ENCODE measurements at regions not wholly inside any gene's neighbourhood (a gene's known extent, or its start where the extent isn't known, plus 50 kb on each side); places are given as distances from the start of the nearest gene placed in this dataset.

- Histone ChIP-seq H3K79me2 (ENCODE audit: insufficient read depth, low read depth, low read length) (no peaks in the 10 kb centered on the region), H3K4me2 (ENCODE audit: low read length) (no peak overlapping the region), H3K9me3 (ENCODE audit: low read length) (no peaks in the 10 kb centered on the region), H2AFZ (ENCODE audit: low read length) (no peak overlapping the region), H4K20me1 (ENCODE audit: insufficient read depth, low read length) (no peaks in the 10 kb centered on the region), H3K36me3 (ENCODE audit: insufficient read depth, low read length) (no peaks in the 10 kb centered on the region), H3K27ac (ENCODE audit: low read depth, low read length, poor library complexity, severe bottlenecking) (no peak overlapping the region), H3K9me2 (ENCODE audit: insufficient read depth, low read length) (no peaks in the 10 kb centered on the region), H3K4me3 (ENCODE audit: low read depth, low read length, poor library complexity, severe bottlenecking) (no peak overlapping the region), H3K4me1 (ENCODE audit: insufficient read depth, low read length, poor library complexity, severe bottlenecking) (peaks cover 4% of the 10 kb centered on the region)
- no peak for DNase-seq (ENCODE audit: low spot score)
- CTCF ChIA-PET (ENCODE audit: unreplicated experiment), result no interaction called here
- TF ChIP-seq EZH2phosphoT487 (IDR thresholded peaks at IDR 0.05; ENCODE audit: borderline replicate concordance, low read depth, low read length) (no peak), CTCF (conservative IDR thresholded peaks at IDR 0.05; ENCODE audit: low read length) (no peak)
- POLR2A ChIA-PET, result no interaction called here
- intact Hi-C loops (cut with micrococcal nuclease; ENCODE audit: unreplicated experiment), result no loop called here
- no TSS peak for BruUV-seq (replicated peaks)
Measured at GRCh38 chr3:176850498-176850897, 346.8 kb downstream of the TBL1XR1 start.

- no peak overlapping the region for H3K27ac ChIP-seq (ENCODE audit: low read depth, low read length, poor library complexity, severe bottlenecking)
- H3K9me3 ChIP-seq (ENCODE audit: low read length), result no peaks in the 10 kb centered on the region
- no peak for DNase-seq (ENCODE audit: low spot score)
- no peaks in the 10 kb centered on the region for H3K36me3 ChIP-seq (ENCODE audit: insufficient read depth, low read length)
- H4K20me1 ChIP-seq (ENCODE audit: insufficient read depth, low read length), result no peaks in the 10 kb centered on the region
- H3K4me1 ChIP-seq (ENCODE audit: insufficient read depth, low read length, poor library complexity, severe bottlenecking), result peaks cover 4% of the 10 kb centered on the region
- POLR2A ChIA-PET, result no interaction called here
- H2AFZ ChIP-seq (ENCODE audit: low read length), result no peak overlapping the region
- intact Hi-C loops (cut with micrococcal nuclease; ENCODE audit: unreplicated experiment), result no loop called here
- BruUV-seq (replicated peaks), result no TSS peak
- no peak overlapping the region for H3K4me3 ChIP-seq (ENCODE audit: low read depth, low read length, poor library complexity, severe bottlenecking)
- CTCF ChIA-PET (ENCODE audit: unreplicated experiment), result no interaction called here
- H3K4me2 ChIP-seq (ENCODE audit: low read length), result no peak overlapping the region
- TF ChIP-seq CTCF (conservative IDR thresholded peaks at IDR 0.05; ENCODE audit: low read length), result no peak
- TF ChIP-seq EZH2phosphoT487 (IDR thresholded peaks at IDR 0.05; ENCODE audit: borderline replicate concordance, low read depth, low read length), result no peak
- no peaks in the 10 kb centered on the region for H3K79me2 ChIP-seq (ENCODE audit: insufficient read depth, low read depth, low read length)
- no peaks in the 10 kb centered on the region for H3K9me2 ChIP-seq (ENCODE audit: insufficient read depth, low read length)
Measured at GRCh38 chr3:176848431-176849214, 348.7 kb downstream of the TBL1XR1 start.

GRCh38 chr3:176842914-176843313 lies 354.4 kb downstream of the TBL1XR1 start:
- H3K4me3 ChIP-seq (ENCODE audit: low read depth, low read length, poor library complexity, severe bottlenecking), result no peak overlapping the region
- no peaks in the 10 kb centered on the region for H3K9me3 ChIP-seq (ENCODE audit: low read length)
- DNase-seq (ENCODE audit: low spot score), result no peak
- POLR2A ChIA-PET, result interaction anchor here (0.7 kb wide), 1 partner anchor 1507 kb away, joined by 3 read pairs; no protein-coding TSS in a partner anchor
- no peak overlapping the region for H2AFZ ChIP-seq (ENCODE audit: low read length)
- H3K9me2 ChIP-seq (ENCODE audit: insufficient read depth, low read length), result no peaks in the 10 kb centered on the region
- no TSS peak for BruUV-seq (replicated peaks)
- CTCF ChIA-PET (ENCODE audit: unreplicated experiment), result no interaction called here
- intact Hi-C loops (cut with micrococcal nuclease; ENCODE audit: unreplicated experiment), result no loop called here
- no peak for TF ChIP-seq CTCF (conservative IDR thresholded peaks at IDR 0.05; ENCODE audit: low read length)
- no peak for TF ChIP-seq EZH2phosphoT487 (IDR thresholded peaks at IDR 0.05; ENCODE audit: borderline replicate concordance, low read depth, low read length)
- no peak overlapping the region for H3K27ac ChIP-seq (ENCODE audit: low read depth, low read length, poor library complexity, severe bottlenecking)
- no peaks in the 10 kb centered on the region for H4K20me1 ChIP-seq (ENCODE audit: insufficient read depth, low read length)
- no peaks in the 10 kb centered on the region for H3K4me1 ChIP-seq (ENCODE audit: insufficient read depth, low read length, poor library complexity, severe bottlenecking)
- no peak overlapping the region for H3K4me2 ChIP-seq (ENCODE audit: low read length)
- H3K36me3 ChIP-seq (ENCODE audit: insufficient read depth, low read length), result no peaks in the 10 kb centered on the region
- no peaks in the 10 kb centered on the region for H3K79me2 ChIP-seq (ENCODE audit: insufficient read depth, low read depth, low read length)
